Activated effector memory CD4-positive, alpha-beta T cell treated with Interleukin-2 at 50 U/mL for 16 hours (primary cell): ENCODE measurements at regions not wholly inside any gene's neighbourhood (a gene's known extent, or its start where the extent isn't known, plus 50 kb on each side); places are given as distances from the start of the nearest gene placed in this dataset.
A peak's percentile ranks its signal among the peaks of the same experiment; 100 is the strongest.
"Not testable (repeated sequence)": the region's sequence is repeated elsewhere in the genome, so short reads cannot be mapped to it uniquely, and the experiment has no call there.

Experiments
- DNase-seq: peaks from one replicate; pipeline ENCODE4 v3.0.0-alpha.2; 2020

GRCh38 chr10:126722726-126723125 is 52.2 kb upstream of the C10orf90 start:
- no peak for DNase-seq

GRCh38 chr10:126723226-126723625 is 52.7 kb upstream of the C10orf90 start:
- no peak for DNase-seq

- DNase-seq = no peak
Observed at GRCh38 chr10:126729314-126729870, 58.9 kb upstream of the C10orf90 start.

- no peak for DNase-seq
Observed at GRCh38 chr10:126730856-126731609, 60.5 kb upstream of the C10orf90 start.

- no peak for DNase-seq
Observed at GRCh38 chr10:126731610-126731990, 61.1 kb upstream of the C10orf90 start.

- DNase-seq = no peak
Observed at GRCh38 chr10:126732308-126732707, 61.8 kb upstream of the C10orf90 start.

- no peak for DNase-seq
Observed at GRCh38 chr10:126732868-126733267, 62.4 kb upstream of the C10orf90 start.

- DNase-seq = no peak
Observed at GRCh38 chr10:126734015-126734414, 63.5 kb upstream of the C10orf90 start.

- DNase-seq = no peak
Observed at GRCh38 chr10:126734967-126735366, 64.5 kb upstream of the C10orf90 start.

- no peak for DNase-seq
Observed at GRCh38 chr10:126736142-126736541, 65.6 kb upstream of the C10orf90 start.

GRCh38 chr10:126736727-126737126 is 66.2 kb upstream of the C10orf90 start:
- DNase-seq = no peak

- DNase-seq = no peak
Observed at GRCh38 chr10:126738001-126738400, 67.5 kb upstream of the C10orf90 start.

GRCh38 chr10:126744571-126744970 is 74.1 kb upstream of the C10orf90 start:
- DNase-seq = no peak

- DNase-seq = peak; percentile 20
Observed at GRCh38 chr10:126749015-126749655, 78.6 kb upstream of the C10orf90 start.

GRCh38 chr10:126754966-126755365 is 84.5 kb upstream of the C10orf90 start:
- DNase-seq = no peak

GRCh38 chr10:126758867-126759266 is 88.4 kb upstream of the C10orf90 start:
- DNase-seq = no peak

- DNase-seq = no peak
Observed at GRCh38 chr10:126759531-126759930, 89.0 kb upstream of the C10orf90 start.

- not testable (repeated sequence) for DNase-seq
Observed at GRCh38 chr10:126766646-126767045, 96.2 kb upstream of the C10orf90 start.

GRCh38 chr10:126770809-126771208 is 100.3 kb upstream of the C10orf90 start:
- DNase-seq = no peak

- no peak for DNase-seq
Observed at GRCh38 chr10:126776168-126776567, 105.7 kb upstream of the C10orf90 start.

- DNase-seq = no peak
Observed at GRCh38 chr10:126777714-126778113, 107.2 kb upstream of the C10orf90 start.

GRCh38 chr10:126781450-126782216 is 111.1 kb upstream of the C10orf90 start:
- no peak for DNase-seq

GRCh38 chr10:126783806-126784557 is 113.5 kb upstream of the C10orf90 start:
- no peak for DNase-seq
